NCI-H748 treated with DMSO at 0.1 percent for 48 hours (cell line): ENCODE measurements at regions not wholly inside any gene's neighbourhood (a gene's known extent, or its start where the extent isn't known, plus 50 kb on each side); places are given as distances from the start of the nearest gene placed in this dataset.
A peak's percentile ranks its signal among the peaks of the same experiment; 100 is the strongest.
"Not testable (repeated sequence)": the region's sequence is repeated elsewhere in the genome, so short reads cannot be mapped to it uniquely, and the experiment has no call there.

Experiments
- DNase-seq: peaks from one replicate; lab custom pipeline; 2025; lab: John Stamatoyannopoulos, UW

DNA sequence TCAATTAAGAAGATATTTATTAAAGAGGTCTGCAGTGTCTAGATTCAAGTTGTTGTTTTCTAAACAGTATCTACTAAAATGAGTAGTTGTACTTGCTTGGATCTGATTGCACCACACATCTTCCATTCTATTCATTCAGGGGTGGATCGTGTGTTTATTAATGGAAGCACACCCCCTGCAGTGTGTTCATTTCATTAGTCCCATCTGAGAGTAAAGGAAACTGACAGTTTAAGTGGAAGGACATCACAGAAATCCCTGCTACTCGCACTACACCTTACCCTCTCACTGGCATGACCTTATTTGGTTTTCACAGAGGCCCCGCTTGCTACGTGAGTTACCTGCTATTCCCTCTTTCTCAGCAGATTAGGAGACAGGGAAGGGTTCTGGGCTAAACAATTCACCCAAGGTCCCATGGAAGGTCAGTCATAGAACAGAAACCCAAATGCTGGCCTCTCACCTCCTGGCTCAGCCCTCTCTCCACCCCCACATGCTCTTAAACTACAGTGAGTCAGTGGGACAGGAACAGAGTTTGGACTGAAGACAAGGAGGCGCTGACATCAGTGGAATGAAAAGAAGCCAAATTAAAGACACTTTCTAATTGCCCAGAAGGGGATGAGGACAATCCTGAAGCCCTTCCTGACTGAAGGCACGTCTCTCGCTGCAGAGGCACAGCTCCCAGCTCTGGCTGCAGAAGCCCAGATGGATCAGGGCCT, 369.2 kb upstream of the NRP1 start:
- no peak for DNase-seq

DNA sequence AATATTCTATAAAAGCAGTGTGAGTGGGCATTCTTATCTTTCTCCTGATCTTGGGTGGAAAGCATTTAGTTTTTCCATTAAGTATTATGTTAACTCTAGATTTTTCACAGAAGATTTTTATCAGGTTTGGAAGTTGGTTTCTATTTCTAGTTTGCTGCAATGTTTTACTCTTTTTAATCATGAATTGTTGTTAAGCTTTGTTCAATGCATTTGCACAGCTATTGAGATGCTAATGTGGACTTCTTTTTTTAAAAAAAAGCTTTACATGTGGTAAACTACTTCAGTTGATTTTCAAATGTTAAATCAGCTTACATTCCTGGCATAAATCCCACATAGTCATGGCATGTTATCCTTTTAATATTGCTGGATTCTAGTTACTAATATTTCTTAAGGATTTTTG, 363.6 kb upstream of the NRP1 start:
- no peak for DNase-seq

DNA sequence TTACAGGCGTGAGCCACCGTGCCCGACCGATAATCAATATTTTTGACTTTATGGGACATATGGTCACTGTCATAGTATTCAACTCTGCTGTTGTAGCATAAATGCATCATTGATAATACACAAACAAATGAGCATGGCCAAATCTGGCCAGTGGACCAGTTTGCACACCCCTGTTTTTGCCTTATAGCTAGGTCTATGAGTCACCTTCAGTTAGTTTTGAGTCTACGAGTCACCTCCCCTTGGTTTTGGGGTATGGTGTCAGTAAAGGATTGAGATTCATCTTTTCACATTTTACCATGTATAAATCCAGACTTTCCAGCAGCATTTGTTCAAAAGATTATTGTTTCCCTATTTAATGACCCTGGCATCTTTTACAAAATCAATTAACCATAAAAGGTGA, 362.5 kb upstream of the NRP1 start:
- no peak for DNase-seq

DNA sequence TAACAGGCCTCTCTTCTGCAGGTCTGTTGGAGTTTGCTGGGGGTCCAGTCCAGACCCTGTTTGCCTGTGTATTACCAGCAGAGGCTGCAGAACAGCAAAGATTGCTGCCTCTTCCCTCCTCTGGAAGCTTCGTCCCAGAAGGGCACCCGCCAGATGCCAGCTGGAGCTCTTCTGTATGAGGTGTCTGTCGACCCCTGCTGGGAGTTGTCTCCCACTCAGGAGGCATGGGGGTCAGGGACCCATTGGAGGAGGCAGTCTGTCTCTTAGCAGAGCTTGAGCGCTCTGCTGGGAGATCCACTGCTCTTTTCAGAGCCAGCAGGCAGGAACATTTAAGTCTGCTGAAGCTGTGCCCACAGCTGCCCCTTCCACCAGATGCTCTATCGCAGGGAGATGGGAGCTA, 361.1 kb upstream of the NRP1 start:
- DNase-seq, result no peak

GRCh38 chr10:33690536-33690935, 356.1 kb upstream of the NRP1 start:
- DNase-seq, result not testable (repeated sequence)

DNA sequence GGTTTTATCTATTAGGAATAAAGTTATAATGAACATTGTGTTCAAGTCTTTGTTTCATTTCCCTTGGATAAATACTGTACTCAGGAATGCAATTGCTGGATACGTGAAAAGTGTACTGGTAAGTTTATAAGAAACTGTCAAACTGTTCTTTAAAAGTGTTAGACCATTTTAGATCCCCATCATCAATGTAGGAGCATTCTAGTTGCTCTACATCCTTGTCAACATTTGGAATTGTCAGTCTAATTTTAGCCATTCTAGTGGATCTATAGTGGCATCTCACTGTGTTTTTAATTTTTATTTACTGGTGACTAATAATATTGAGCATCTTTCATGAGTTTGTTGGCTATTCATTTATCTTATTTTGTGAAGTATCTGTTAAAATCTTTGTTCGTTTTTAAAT, 354.0 kb upstream of the NRP1 start:
- no peak for DNase-seq

DNA sequence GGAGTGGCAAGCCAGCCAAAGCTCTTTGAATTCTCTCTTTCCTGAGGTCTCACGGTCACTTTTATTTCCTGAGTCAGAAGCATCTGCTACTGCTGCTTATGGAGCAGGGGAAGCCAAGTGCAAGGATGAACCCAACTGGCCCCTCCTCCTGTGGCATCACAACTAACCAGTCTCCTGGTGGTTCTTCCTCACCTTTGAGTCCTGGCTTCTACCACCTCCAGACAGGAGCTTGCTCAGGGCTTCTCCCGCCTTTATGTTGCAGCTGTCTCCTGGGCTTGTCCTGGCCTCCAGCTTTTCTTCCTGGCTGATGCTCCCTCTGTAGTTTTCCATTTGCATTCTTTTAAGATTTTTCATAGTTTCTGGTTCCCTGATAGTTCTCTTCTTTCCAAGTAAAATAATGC, 349.7 kb upstream of the NRP1 start:
- no peak for DNase-seq

GRCh38 chr10:33681595-33681994, 347.1 kb upstream of the NRP1 start:
- no peak for DNase-seq

DNA sequence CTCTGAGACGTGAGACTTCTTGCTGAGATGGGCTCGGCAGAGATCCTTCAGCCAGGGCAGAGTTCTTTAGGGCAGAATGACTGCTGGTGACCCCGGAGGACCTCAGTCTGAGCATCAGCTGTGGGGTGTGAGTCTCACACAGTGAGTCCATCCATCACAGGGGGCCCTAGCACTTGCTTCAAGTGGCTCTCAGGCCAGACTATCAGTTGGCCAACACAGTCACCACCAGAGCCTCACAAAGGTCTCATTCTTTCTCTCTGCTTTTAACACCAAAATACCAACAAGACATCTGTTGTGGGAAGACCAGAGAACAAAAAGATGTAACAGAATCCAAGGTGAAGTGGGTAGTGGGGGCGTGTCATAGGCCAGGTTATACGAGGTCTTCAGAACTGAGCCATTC, 345.6 kb upstream of the NRP1 start:
- DNase-seq, result no peak

DNA sequence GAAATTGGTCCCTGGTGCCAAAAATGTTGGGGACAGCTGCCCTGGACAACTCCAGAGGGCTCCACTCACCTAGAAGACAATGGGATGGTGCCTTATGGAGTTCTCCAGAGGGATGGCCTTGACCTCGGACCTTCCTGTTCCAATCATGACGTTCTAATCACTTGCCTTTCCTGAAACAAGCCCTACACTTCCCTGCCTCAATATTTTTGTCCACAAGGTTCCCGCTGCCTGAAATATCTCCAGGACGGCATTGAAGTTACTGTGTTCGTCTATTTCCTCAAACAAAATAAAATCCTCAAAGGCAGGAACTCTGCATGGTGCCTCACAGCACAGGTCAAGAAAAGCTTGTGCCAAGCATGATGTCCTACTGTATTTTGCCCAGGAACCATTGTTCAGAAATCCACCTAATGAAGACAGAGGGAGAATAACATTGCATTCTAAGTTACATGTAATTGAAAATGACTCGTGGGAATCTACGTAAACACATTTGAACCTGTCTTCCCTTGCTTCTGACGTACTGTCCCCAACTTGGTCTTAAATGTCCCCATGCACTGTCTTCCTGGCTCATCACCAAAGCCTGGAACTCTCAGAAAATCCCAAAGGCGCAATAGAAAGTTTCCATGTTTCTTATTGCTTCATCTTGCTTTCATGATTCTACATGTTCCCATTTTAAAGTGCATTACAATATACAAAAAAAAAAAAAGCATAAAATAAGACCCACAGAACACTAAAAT, 342.3 kb upstream of the NRP1 start:
- no peak for DNase-seq

GRCh38 chr10:33674986-33675599, 340.6 kb upstream of the NRP1 start:
- no peak for DNase-seq

DNA sequence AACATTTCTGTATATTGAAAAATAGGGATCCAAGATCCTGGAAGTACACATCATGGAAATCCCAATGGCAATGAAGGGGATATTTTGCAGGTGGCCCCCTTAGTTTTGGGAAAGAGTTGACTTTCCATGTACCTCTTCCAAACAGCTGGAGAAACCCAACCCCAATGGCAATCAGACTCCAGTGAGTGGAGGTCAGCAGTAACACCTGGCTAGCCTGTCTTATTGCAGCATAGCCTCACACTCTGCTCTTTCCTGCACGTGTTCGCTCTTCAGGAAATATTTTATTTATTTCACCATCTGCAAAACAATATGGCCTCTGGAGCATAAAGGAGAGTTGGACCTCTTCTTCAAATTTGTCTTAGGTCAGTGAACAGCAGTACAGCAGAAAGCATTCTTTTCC, 340.0 kb upstream of the NRP1 start:
- DNase-seq, result no peak

DNA sequence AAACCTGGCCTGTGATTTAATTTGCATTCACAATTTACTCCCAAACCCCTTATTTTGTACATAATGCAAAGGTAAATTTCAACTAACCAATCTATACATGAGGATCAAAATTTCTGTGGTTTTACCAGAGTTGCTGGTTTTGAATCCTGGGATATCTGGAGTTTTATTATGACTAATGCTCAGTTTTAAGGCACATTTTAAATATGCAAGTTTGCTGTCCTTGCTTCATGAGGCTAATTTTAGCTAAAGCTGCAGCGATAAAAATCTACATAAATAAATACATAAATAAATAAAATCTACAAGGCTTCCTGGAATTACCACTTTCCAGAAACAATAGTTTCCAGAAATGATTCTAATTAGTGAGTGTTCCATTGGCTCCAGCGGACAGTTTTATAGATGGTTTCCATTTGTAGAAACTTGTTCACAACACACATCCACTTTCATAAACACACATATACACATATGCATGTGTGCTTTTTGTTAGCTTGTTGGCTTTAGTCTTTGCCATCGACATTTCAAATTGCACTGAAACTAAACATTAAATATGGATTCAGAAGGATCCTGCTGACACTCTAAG, 339.5 kb upstream of the NRP1 start:
- DNase-seq, result no peak

GRCh38 chr10:33669904-33670303, 335.4 kb upstream of the NRP1 start:
- DNase-seq, result no peak

DNA sequence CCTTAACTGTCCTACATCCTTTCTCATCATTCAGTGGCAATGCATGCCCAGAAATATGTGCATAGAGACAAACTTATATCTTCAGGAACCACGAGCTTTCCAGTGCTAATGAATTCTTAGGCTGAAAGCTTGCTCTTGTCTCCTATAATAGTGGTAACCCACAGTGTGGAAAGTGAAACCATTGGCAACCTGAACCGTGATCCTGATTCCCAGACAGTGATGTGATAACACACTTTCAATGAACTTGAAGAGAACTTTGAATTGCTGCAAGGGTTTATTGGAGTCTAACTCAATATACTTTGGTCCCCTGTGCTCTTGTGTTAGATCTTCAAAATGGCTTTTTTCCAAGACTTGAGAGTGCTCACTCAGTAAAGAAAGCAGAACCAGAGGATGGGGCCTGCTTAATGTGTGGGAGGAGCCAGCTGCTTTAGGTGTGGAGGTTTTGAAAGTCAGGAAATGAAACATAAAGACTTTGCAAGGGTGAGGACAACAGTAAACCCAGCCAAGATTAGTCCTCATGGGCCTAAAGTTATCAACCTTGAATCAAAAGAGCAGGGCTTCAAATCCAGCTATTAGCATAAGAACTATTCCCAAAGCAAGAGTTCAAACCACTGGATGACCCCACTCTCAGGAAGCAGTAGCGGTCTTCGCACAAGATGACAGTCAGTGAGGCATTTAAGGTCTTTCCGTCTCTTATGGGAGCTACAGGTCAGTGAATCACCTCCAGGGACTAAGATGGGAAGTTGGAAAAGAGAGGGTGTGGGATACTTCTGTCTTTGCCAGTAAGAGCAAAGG, 332.4 kb upstream of the NRP1 start:
- no peak for DNase-seq

DNA sequence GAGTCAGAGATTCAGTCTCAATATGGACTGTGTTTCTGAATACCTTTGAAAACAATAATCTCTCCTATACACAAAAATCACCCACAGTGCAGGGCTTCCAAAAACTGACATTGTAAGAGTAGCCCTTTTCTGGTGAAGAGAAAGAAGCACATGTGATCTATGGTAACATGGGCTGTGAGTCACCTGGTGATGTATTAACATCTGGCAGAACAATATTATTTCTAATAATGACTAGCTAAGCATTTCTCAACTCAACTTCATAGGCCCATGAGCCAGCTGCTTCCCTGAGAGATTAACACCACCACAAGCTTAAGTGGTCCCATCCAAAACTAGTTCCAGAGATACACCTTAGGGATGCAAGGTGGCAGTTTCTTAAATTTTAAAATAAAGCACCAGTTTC, 331.0 kb upstream of the NRP1 start:
- DNase-seq, result no peak

DNA sequence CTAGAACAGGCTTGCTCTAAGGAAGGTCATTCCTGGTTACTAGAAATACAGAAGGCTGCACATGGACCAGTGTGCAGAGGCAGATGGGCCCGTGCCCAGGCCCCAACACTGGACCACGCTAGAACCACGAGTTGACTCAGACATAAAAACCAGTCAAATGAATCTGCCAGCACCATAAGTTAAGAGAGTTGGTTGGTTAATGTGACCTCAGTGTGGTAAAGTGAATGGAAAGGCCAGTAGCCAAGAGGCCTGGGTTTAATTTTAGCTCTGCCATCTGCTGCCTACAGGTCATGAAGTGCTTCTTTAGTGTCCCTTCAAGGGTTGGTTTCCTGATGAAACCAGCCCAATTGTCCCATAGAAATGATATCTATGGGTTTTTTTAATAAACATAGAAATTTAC, 329.6 kb upstream of the NRP1 start:
- DNase-seq, result no peak

GRCh38 chr10:33661580-33662336, 327.3 kb upstream of the NRP1 start:
- peak; percentile 72 for DNase-seq

DNA sequence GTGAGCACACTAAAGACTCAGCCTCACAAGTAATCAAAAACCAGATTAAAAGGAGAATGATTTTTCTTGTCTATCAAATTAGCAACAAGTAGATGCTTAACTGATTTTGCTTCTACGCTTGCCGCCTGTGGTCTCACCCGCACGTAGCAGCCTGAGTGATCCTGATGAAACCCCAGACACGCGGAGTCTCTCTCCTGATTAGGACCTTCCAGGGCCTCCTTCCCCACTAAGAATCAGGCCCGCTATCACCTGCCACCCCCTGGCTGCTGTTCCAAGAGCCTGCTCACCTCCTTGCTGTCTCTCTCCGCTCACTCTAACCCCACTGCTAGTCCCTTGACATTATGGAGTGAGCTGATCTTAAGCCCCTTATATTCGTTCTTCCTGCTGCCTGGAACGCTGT, 325.9 kb upstream of the NRP1 start:
- no peak for DNase-seq

DNA sequence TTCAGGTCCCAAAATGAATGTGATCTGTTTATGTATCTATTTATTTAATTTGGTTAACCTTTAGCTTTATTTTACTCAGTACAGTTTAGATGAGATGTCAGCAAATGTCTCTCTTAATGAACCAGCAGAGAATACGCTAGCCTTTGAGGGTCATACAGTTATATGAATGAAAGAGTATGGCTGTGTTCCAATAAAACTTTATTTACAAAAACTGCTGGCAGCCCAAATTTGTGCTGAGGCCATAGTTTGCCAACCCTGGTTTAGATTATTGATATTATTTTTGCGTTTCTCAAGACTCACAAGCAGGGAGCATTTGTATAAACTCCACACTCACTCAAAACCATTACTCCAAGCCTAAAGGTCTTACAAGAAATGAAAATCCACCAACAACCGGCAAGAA, 323.4 kb upstream of the NRP1 start:
- DNase-seq, result no peak

- DNase-seq, result no peak
Observed at GRCh38 chr10:33657154-33657908, 322.9 kb upstream of the NRP1 start.
